ENCODE measurements at regions not wholly inside any gene's neighbourhood (a gene's known extent, or its start where the extent isn't known, plus 50 kb on each side); places are given as distances from the start of the nearest gene placed in this dataset.

- Histone ChIP-seq H3K27me3 (ENCODE audit: low read depth, low read length) (no peaks in the 10 kb centered on the region), H3K4me3 (ENCODE audit: low read length) (peak overlapping the region; percentile 61), H3K36me3 (replicated peaks; ENCODE audit: low read depth, low read length) (no peaks in the 10 kb centered on the region), H2AFZ (ENCODE audit: low read depth, low read length) (no peak overlapping the region), H3K79me2 (ENCODE audit: low read length) (no peaks in the 10 kb centered on the region), H3K9ac (ENCODE audit: low read length) (peak overlapping the region; percentile 45), H3K4me2 (ENCODE audit: low read length) (peak overlapping the region; percentile 76), H3K9me3 (ENCODE audit: insufficient read depth, low read length) (peaks cover 5% of the 10 kb centered on the region; the same call in 1 of the 2 replicates), H3K4me1 (ENCODE audit: low read length) (peaks cover 63% of the 10 kb centered on the region), H3K27ac (ENCODE audit: low read length) (peak overlapping the region; percentile 89), H4K20me1 (ENCODE audit: insufficient read depth, low read length) (no peaks in the 10 kb centered on the region)
- TF ChIP-seq CTCF (IDR thresholded peaks at IDR 0.05; ENCODE audit: low read depth, low read length), result no peak
- no peak for TF ChIP-seq EZH2phosphoT487 (IDR thresholded peaks at IDR 0.05; ENCODE audit: low read depth)
Observed at GRCh38 chr7:25963733-25964132, 188.3 kb upstream of the NFE2L3 start.

- peak overlapping the region; percentile 61 for H3K4me3 ChIP-seq (ENCODE audit: low read length)
- H3K4me1 ChIP-seq (ENCODE audit: low read length), result peaks cover 64% of the 10 kb centered on the region
- peak overlapping the region; percentile 45 for H3K9ac ChIP-seq (ENCODE audit: low read length)
- H3K9me3 ChIP-seq (ENCODE audit: insufficient read depth, low read length), result peaks cover 5% of the 10 kb centered on the region; the same call in 1 of the 2 replicates
- H3K27ac ChIP-seq (ENCODE audit: low read length), result peak overlapping the region; percentile 89
- no peak for TF ChIP-seq CTCF (IDR thresholded peaks at IDR 0.05; ENCODE audit: low read depth, low read length)
- no peak for TF ChIP-seq EZH2phosphoT487 (IDR thresholded peaks at IDR 0.05; ENCODE audit: low read depth)
- H3K4me2 ChIP-seq (ENCODE audit: low read length), result peak overlapping the region; percentile 76
- no peaks in the 10 kb centered on the region for H3K79me2 ChIP-seq (ENCODE audit: low read length)
- no peaks in the 10 kb centered on the region for H3K27me3 ChIP-seq (ENCODE audit: low read depth, low read length)
- H3K36me3 ChIP-seq (replicated peaks; ENCODE audit: low read depth, low read length), result no peaks in the 10 kb centered on the region
- no peaks in the 10 kb centered on the region for H4K20me1 ChIP-seq (ENCODE audit: insufficient read depth, low read length)
- H2AFZ ChIP-seq (ENCODE audit: low read depth, low read length), result peak overlapping the region; percentile 81
Observed at GRCh38 chr7:25964483-25964991, 187.5 kb upstream of the NFE2L3 start.

GRCh38 chr7:25965405-25966123 lies 186.4 kb upstream of the NFE2L3 start:
- Histone ChIP-seq H3K27ac (ENCODE audit: low read length) (peak overlapping the region; percentile 89; the same call in 1 of the 2 replicates), H3K79me2 (ENCODE audit: low read length) (no peaks in the 10 kb centered on the region), H3K9me3 (ENCODE audit: insufficient read depth, low read length) (peaks cover 5% of the 10 kb centered on the region; the same call in 1 of the 2 replicates), H3K4me1 (ENCODE audit: low read length) (peaks cover 67% of the 10 kb centered on the region), H3K36me3 (replicated peaks; ENCODE audit: low read depth, low read length) (no peaks in the 10 kb centered on the region), H3K4me2 (ENCODE audit: low read length) (peak overlapping the region; percentile 76), H3K9ac (ENCODE audit: low read length) (0 out of 2 replicates have a peak overlapping the region, but pooled peaks have one; percentile 45), H4K20me1 (ENCODE audit: insufficient read depth, low read length) (no peaks in the 10 kb centered on the region), H3K27me3 (ENCODE audit: low read depth, low read length) (no peaks in the 10 kb centered on the region), H2AFZ (ENCODE audit: low read depth, low read length) (no peak overlapping the region), H3K4me3 (ENCODE audit: low read length) (peak overlapping the region; percentile 61; the same call in 1 of the 2 replicates)
- TF ChIP-seq EZH2phosphoT487 (IDR thresholded peaks at IDR 0.05; ENCODE audit: low read depth) (no peak), CTCF (IDR thresholded peaks at IDR 0.05; ENCODE audit: low read depth, low read length) (no peak)

GRCh38 chr7:25966469-25966868 lies 185.5 kb upstream of the NFE2L3 start:
- no peak overlapping the region for H3K9ac ChIP-seq (ENCODE audit: low read length)
- no peaks in the 10 kb centered on the region for H3K27me3 ChIP-seq (ENCODE audit: low read depth, low read length)

More at GRCh38 chr7:25966469-25966868, 185.5 kb upstream of the NFE2L3 start:
- H3K9me3 ChIP-seq (ENCODE audit: insufficient read depth, low read length), result peaks cover 5% of the 10 kb centered on the region; the same call in 1 of the 2 replicates
- H2AFZ ChIP-seq (ENCODE audit: low read depth, low read length), result no peak overlapping the region
- H3K4me3 ChIP-seq (ENCODE audit: low read length), result no peak overlapping the region; the same call in 1 of the 2 replicates
- H3K4me1 ChIP-seq (ENCODE audit: low read length), result peaks cover 67% of the 10 kb centered on the region
- H3K79me2 ChIP-seq (ENCODE audit: low read length), result no peaks in the 10 kb centered on the region
- H3K27ac ChIP-seq (ENCODE audit: low read length), result peak overlapping the region; percentile 95
- H3K4me2 ChIP-seq (ENCODE audit: low read length), result peak overlapping the region; percentile 78
- no peaks in the 10 kb centered on the region for H3K36me3 ChIP-seq (replicated peaks; ENCODE audit: low read depth, low read length)
- no peaks in the 10 kb centered on the region for H4K20me1 ChIP-seq (ENCODE audit: insufficient read depth, low read length)
- TF ChIP-seq CTCF (IDR thresholded peaks at IDR 0.05; ENCODE audit: low read depth, low read length), result no peak
- TF ChIP-seq EZH2phosphoT487 (IDR thresholded peaks at IDR 0.05; ENCODE audit: low read depth), result no peak

All from OCI-LY3 (cell line).